HG03439 (cell line): ENCODE measurements at regions not wholly inside any gene's neighbourhood (a gene's known extent, or its start where the extent isn't known, plus 50 kb on each side); places are given as distances from the start of the nearest gene placed in this dataset.
"Not testable (repeated sequence)": the region's sequence is repeated elsewhere in the genome, so short reads cannot be mapped to it uniquely, and the experiment has no call there.

Experiments
- ATAC-seq: cut with Tn5 transposase; IDR thresholded peaks from one replicate; pipeline ENCODE4 v1.9.1; 2021; ENCODE audit warnings: mild to moderate bottlenecking, moderate library complexity; ENCODE audit not compliant: unreplicated experiment

GRCh38 chr4:129248621-129249020, 152.7 kb downstream of the C4orf33 start:
- no peak for ATAC-seq

GRCh38 chr4:129254126-129254525, 158.2 kb downstream of the C4orf33 start:
- no peak for ATAC-seq

GRCh38 chr4:129254526-129254925, 158.6 kb downstream of the C4orf33 start:
- no peak for ATAC-seq

GRCh38 chr4:129261584-129261983, 165.6 kb downstream of the C4orf33 start:
- ATAC-seq: no peak

- peak; percentile 99 for ATAC-seq
These were observed 168.2 kb downstream of the C4orf33 start for GRCh38 chr4:129264008-129264657.

GRCh38 chr4:129278868-129279267, 182.9 kb downstream of the C4orf33 start:
- no peak for ATAC-seq

GRCh38 chr4:129282293-129282692, 186.3 kb downstream of the C4orf33 start:
- no peak for ATAC-seq

GRCh38 chr4:129292194-129292593, 196.2 kb downstream of the C4orf33 start:
- not testable (repeated sequence) for ATAC-seq

GRCh38 chr4:129314781-129315180, 218.8 kb downstream of the C4orf33 start:
- no peak for ATAC-seq

- ATAC-seq: no peak
These were observed 227.0 kb downstream of the C4orf33 start for GRCh38 chr4:129322920-129323319.

GRCh38 chr4:129323658-129324057, 227.7 kb downstream of the C4orf33 start:
- ATAC-seq: no peak

- ATAC-seq: no peak
These were observed 230.9 kb downstream of the C4orf33 start for GRCh38 chr4:129326571-129327460.

GRCh38 chr4:129327637-129328036, 231.7 kb downstream of the C4orf33 start:
- ATAC-seq: no peak

GRCh38 chr4:129328162-129328561, 232.2 kb downstream of the C4orf33 start:
- ATAC-seq: no peak

GRCh38 chr4:129334136-129334535, 238.2 kb downstream of the C4orf33 start:
- no peak for ATAC-seq

- no peak for ATAC-seq
These were observed 239.3 kb downstream of the C4orf33 start for GRCh38 chr4:129335276-129335675.

- no peak for ATAC-seq
These were observed 239.9 kb downstream of the C4orf33 start for GRCh38 chr4:129335818-129336217.

GRCh38 chr4:129336457-129337227, 240.7 kb downstream of the C4orf33 start:
- ATAC-seq: no peak

- no peak for ATAC-seq
These were observed 241.3 kb downstream of the C4orf33 start for GRCh38 chr4:129337228-129337620.

- ATAC-seq: no peak
These were observed 247.0 kb downstream of the C4orf33 start for GRCh38 chr4:129342819-129343408.

- no peak for ATAC-seq
These were observed 248.1 kb downstream of the C4orf33 start for GRCh38 chr4:129344058-129344457.
